ENCODE measurements at regions not wholly inside any gene's neighbourhood (a gene's known extent, or its start where the extent isn't known, plus 50 kb on each side); places are given as distances from the start of the nearest gene placed in this dataset.

GRCh38 chrX:22788221-22788620 is 211.5 kb upstream of the DDX53 start:
- TF ChIP-seq, protein P1, sequence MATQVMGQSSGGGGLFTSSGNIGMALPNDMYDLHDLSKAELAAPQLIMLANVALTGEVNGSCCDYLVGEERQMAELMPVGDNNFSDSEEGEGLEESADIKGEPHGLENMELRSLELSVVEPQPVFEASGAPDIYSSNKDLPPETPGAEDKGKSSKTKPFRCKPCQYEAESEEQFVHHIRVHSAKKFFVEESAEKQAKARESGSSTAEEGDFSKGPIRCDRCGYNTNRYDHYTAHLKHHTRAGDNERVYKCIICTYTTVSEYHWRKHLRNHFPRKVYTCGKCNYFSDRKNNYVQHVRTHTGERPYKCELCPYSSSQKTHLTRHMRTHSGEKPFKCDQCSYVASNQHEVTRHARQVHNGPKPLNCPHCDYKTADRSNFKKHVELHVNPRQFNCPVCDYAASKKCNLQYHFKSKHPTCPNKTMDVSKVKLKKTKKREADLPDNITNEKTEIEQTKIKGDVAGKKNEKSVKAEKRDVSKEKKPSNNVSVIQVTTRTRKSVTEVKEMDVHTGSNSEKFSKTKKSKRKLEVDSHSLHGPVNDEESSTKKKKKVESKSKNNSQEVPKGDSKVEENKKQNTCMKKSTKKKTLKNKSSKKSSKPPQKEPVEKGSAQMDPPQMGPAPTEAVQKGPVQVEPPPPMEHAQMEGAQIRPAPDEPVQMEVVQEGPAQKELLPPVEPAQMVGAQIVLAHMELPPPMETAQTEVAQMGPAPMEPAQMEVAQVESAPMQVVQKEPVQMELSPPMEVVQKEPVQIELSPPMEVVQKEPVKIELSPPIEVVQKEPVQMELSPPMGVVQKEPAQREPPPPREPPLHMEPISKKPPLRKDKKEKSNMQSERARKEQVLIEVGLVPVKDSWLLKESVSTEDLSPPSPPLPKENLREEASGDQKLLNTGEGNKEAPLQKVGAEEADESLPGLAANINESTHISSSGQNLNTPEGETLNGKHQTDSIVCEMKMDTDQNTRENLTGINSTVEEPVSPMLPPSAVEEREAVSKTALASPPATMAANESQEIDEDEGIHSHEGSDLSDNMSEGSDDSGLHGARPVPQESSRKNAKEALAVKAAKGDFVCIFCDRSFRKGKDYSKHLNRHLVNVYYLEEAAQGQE (IDR thresholded peaks at IDR 0.05; ENCODE audit: low read depth): no peak
- no peak for TF ChIP-seq TAF1 (IDR thresholded peaks at IDR 0.05; ENCODE audit: low read depth)
- no peak for TF ChIP-seq EP300 (IDR thresholded peaks at IDR 0.05; ENCODE audit: borderline replicate concordance)
- TF ChIP-seq YY1 (IDR thresholded peaks at IDR 0.05; ENCODE audit: low read depth): no peak
- TF ChIP-seq, protein P2, sequence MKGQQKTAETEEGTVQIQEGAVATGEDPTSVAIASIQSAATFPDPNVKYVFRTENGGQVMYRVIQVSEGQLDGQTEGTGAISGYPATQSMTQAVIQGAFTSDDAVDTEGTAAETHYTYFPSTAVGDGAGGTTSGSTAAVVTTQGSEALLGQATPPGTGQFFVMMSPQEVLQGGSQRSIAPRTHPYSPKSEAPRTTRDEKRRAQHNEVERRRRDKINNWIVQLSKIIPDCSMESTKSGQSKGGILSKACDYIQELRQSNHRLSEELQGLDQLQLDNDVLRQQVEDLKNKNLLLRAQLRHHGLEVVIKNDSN (IDR thresholded peaks at IDR 0.05): no peak

- no peak for TF ChIP-seq EGR1 (IDR thresholded peaks at IDR 0.05)
- TF ChIP-seq YY1 (IDR thresholded peaks at IDR 0.05; ENCODE audit: low read depth): no peak
- TF ChIP-seq, protein P3, sequence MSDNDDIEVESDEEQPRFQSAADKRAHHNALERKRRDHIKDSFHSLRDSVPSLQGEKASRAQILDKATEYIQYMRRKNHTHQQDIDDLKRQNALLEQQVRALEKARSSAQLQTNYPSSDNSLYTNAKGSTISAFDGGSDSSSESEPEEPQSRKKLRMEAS (IDR thresholded peaks at IDR 0.05): no peak
- TF ChIP-seq, protein P2 (IDR thresholded peaks at IDR 0.05): no peak
- no peak for TF ChIP-seq TEAD4 (IDR thresholded peaks at IDR 0.05)
- no peak for TF ChIP-seq ZBTB7A (IDR thresholded peaks at IDR 0.05; ENCODE audit: low read depth)
- no peak for TF ChIP-seq EP300 (IDR thresholded peaks at IDR 0.05; ENCODE audit: borderline replicate concordance)
- no peak for TF ChIP-seq TCF12 (IDR thresholded peaks at IDR 0.05; ENCODE audit: low read depth)
- TF ChIP-seq, protein P1 (IDR thresholded peaks at IDR 0.05; ENCODE audit: low read depth): no peak
- no peak for TF ChIP-seq CEBPB (IDR thresholded peaks at IDR 0.05)
- TF ChIP-seq NFIC (IDR thresholded peaks at IDR 0.05): no peak
- TF ChIP-seq RAD21 (IDR thresholded peaks at IDR 0.05; ENCODE audit: low read depth): no peak
- no peak for TF ChIP-seq FOXM1 (IDR thresholded peaks at IDR 0.05; ENCODE audit: borderline replicate concordance, low read depth)
- no peak for TF ChIP-seq TAF1 (IDR thresholded peaks at IDR 0.05; ENCODE audit: low read depth)
- no peak for TF ChIP-seq CREB1 (IDR thresholded peaks at IDR 0.05; ENCODE audit: low read depth)
Measured at GRCh38 chrX:22795671-22796070, 204.1 kb upstream of the DDX53 start.

DNA sequence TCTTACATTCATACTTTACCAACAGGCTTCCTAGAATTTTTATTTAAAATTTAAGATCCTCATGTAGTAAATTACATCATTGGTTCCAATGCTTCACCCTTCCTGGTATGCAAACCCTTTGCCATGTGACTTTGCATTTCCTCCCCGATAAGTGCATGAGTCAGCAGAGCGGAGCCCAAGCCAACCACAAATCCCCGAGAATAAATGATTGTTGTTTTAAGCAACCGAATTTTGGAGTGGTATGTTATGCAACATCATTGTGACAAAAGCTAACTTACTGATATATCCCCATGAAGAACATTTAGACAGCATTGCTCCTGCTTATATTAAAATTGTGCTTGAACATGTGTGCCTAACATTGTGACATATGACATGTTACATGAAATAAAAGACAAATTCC is 199.4 kb upstream of the DDX53 start:
- TF ChIP-seq CEBPB (IDR thresholded peaks at IDR 0.05) (no peak), YY1 (IDR thresholded peaks at IDR 0.05; ENCODE audit: low read depth) (no peak), TCF12 (IDR thresholded peaks at IDR 0.05; ENCODE audit: low read depth) (no peak), EP300 (IDR thresholded peaks at IDR 0.05; ENCODE audit: borderline replicate concordance) (no peak), FOXM1 (IDR thresholded peaks at IDR 0.05; ENCODE audit: borderline replicate concordance, low read depth) (no peak), EGR1 (IDR thresholded peaks at IDR 0.05) (no peak), RAD21 (IDR thresholded peaks at IDR 0.05; ENCODE audit: low read depth) (no peak), NFIC (IDR thresholded peaks at IDR 0.05) (no peak), CREB1 (IDR thresholded peaks at IDR 0.05; ENCODE audit: low read depth) (no peak), TAF1 (IDR thresholded peaks at IDR 0.05; ENCODE audit: low read depth) (no peak), ZBTB7A (IDR thresholded peaks at IDR 0.05; ENCODE audit: low read depth) (no peak), TEAD4 (IDR thresholded peaks at IDR 0.05) (no peak)
- TF ChIP-seq, protein P1 (IDR thresholded peaks at IDR 0.05; ENCODE audit: low read depth): no peak
- TF ChIP-seq, protein P3 (IDR thresholded peaks at IDR 0.05): no peak
- TF ChIP-seq, protein P2 (IDR thresholded peaks at IDR 0.05): no peak

- TF ChIP-seq RAD21 (IDR thresholded peaks at IDR 0.05; ENCODE audit: low read depth): no peak
- no peak for TF ChIP-seq ZBTB7A (IDR thresholded peaks at IDR 0.05; ENCODE audit: low read depth)
- TF ChIP-seq, protein P2 (IDR thresholded peaks at IDR 0.05): no peak
- no peak for TF ChIP-seq CREB1 (IDR thresholded peaks at IDR 0.05; ENCODE audit: low read depth)
- TF ChIP-seq, protein P3 (IDR thresholded peaks at IDR 0.05): no peak
- TF ChIP-seq TAF1 (IDR thresholded peaks at IDR 0.05; ENCODE audit: low read depth): no peak
- TF ChIP-seq TCF12 (IDR thresholded peaks at IDR 0.05; ENCODE audit: low read depth): no peak
- TF ChIP-seq FOXM1 (IDR thresholded peaks at IDR 0.05; ENCODE audit: borderline replicate concordance, low read depth): no peak
- TF ChIP-seq YY1 (IDR thresholded peaks at IDR 0.05; ENCODE audit: low read depth): no peak
- no peak for TF ChIP-seq NFIC (IDR thresholded peaks at IDR 0.05)
- no peak for TF ChIP-seq EGR1 (IDR thresholded peaks at IDR 0.05)
- no peak for TF ChIP-seq TEAD4 (IDR thresholded peaks at IDR 0.05)
- no peak for TF ChIP-seq CEBPB (IDR thresholded peaks at IDR 0.05)
- TF ChIP-seq, protein P1 (IDR thresholded peaks at IDR 0.05; ENCODE audit: low read depth): no peak
- no peak for TF ChIP-seq EP300 (IDR thresholded peaks at IDR 0.05; ENCODE audit: borderline replicate concordance)
Measured at GRCh38 chrX:22800806-22801205, 199.0 kb upstream of the DDX53 start.
